ENCODE measurements at regions not wholly inside any gene's neighbourhood (a gene's known extent, or its start where the extent isn't known, plus 50 kb on each side); places are given as distances from the start of the nearest gene placed in this dataset.

DNA sequence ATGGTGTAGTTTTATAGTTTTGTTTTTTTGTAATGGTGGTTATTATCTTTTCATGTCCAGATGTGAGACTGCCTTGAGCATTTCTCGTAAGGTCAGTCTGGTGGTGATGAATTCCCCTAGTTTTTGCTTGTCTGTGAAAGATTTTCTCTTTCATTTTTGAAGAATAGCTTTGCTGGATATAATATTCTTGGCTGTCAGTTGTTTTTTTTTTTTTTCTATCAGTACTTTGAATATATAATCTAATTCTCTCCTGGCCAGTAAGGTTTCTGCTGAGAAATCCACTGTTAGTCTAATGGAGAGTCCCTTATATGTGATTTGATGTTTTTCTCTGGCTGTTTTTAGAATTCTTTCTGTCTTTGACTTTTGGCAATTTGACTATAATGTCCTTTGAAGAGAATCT lies 106.9 kb downstream of the CARTPT start:
- H3K9me3 Mint-ChIP-seq (ENCODE audit: low read depth): peaks cover 25% of the 10 kb centered on the region
- no peaks in the 10 kb centered on the region for H3K4me1 Mint-ChIP-seq
- peaks cover 5% of the 10 kb centered on the region for H3K27me3 Mint-ChIP-seq
- CTCF ChIA-PET: interaction anchor here (0.6 kb wide), 1 partner anchor 129 kb away, joined by 3 read pairs; no protein-coding TSS in a partner anchor
- intact Hi-C loops (cut with DNase I, micrococcal nuclease): no loop called here
- ATAC-seq (no peak), DNase-seq (no peak)
- H3K4me3 Mint-ChIP-seq: no peak overlapping the region
- POLR2A ChIA-PET: no interaction called here
- H3K36me3 Mint-ChIP-seq (ENCODE audit: low read depth): peaks cover 2% of the 10 kb centered on the region
- H3K27ac Mint-ChIP-seq: no peak overlapping the region

DNA sequence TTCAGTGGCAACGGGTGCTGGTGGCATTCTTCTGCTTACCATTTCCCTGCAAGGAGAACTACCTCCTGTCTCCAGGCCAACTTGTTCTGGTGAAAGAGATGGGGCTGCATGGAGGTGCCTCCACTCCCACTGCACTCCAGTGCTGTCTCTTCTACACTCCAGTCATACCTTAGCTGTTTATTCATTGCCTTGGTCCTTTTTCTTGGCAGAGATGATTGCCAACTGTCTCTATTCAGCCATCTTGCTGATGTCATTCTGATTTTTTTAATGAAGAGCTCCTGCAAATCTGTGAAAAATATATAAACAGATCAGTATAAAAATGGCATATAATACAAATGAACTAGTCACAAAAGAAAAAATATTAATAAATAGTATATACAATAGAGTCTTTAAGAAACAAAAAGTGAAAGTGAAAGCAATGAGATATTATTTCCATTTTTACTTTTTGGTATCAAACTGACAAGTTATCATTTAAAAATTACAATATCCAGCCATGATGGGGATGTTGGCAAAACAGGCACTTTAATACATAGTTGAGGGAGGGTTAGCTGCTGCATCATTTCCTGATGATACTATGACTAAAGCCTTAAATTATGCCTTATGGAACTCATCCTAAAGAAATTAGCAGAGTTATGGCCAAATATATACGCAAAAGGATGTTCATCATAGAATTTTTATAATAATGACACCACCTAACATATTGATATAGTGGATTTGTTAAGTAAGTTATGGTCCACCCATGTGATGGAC lies 109.4 kb downstream of the CARTPT start:
- DNase-seq (no peak), ATAC-seq (no peak)
- Mint-ChIP-seq H3K27ac (no peak overlapping the region), H3K36me3 (ENCODE audit: low read depth) (peaks cover 2% of the 10 kb centered on the region), H3K4me3 (no peak overlapping the region), H3K4me1 (no peaks in the 10 kb centered on the region), H3K27me3 (peaks cover 5% of the 10 kb centered on the region), H3K9me3 (ENCODE audit: low read depth) (peaks cover 15% of the 10 kb centered on the region)
- POLR2A ChIA-PET: no interaction called here
- CTCF ChIA-PET: no interaction called here
- intact Hi-C loops (cut with DNase I, micrococcal nuclease): no loop called here

DNA sequence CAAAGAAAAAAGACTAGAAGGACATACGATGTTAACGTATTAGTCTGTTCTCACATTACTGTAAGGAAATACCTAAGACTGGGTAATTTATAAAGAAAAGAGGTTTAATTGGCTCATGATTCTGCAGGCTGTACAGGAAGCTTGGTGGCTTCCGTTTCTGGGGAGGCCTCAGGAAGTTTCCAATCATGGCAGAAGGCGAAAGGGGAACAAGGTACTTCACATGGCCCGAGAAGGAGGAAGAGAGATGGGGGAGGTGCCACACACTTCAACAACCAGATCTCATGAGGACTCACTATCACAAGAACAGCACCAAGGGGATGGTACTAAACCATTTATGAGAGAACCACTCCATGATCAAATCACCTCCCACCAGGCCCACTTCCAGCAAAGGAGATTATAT lies 110.1 kb downstream of the CARTPT start:
- Mint-ChIP-seq H3K9me3 (ENCODE audit: low read depth) (peaks cover 15% of the 10 kb centered on the region), H3K27ac (no peak overlapping the region), H3K4me3 (no peak overlapping the region), H3K36me3 (ENCODE audit: low read depth) (peaks cover 2% of the 10 kb centered on the region), H3K27me3 (peaks cover 4% of the 10 kb centered on the region), H3K4me1 (no peaks in the 10 kb centered on the region)
- POLR2A ChIA-PET: no interaction called here
- intact Hi-C loops (cut with DNase I, micrococcal nuclease): no loop called here
- no peak for DNase-seq
- no peak for ATAC-seq
- CTCF ChIA-PET: no interaction called here

DNA sequence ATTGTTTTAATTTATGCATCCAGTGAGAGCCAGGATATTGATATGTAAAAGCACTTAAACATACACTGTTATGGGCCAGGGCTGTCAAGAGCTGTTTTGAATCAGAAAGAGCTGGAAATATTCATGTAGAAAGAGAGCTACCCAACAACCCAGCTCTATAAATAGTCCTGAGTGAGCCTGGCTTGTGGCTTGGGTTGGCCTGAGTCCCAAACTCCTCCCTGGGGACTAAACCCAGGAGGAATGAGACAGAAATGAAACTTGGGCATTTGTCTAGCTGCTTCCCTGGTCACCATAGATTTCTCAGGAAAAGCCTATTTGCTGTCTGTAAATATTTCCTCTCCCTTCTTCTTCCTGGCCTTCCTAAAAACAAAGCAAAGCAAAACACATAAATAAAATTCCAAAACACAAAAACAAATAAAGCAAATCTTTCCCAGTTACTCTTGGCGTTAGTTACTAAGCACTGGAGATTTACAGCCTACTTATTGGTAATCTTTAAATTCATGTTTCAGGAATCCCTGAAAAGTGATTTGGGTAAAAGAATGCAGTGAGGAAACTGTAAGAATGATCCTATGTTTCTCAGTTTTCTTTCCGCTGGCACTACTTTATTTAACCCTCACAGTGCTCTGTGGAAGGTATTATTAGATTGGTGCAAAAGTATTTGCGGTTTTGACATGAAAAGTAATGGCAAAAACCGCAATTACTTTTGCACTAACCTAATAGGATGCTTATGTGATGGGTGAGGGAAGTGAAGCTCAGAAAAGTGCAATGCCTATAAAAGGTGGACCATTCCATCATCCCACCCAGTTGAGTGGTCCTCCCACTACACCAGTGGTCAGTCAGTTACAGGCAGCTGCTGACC lies 111.8 kb downstream of the CARTPT start:
- H3K4me3 Mint-ChIP-seq: no peak overlapping the region
- no peak overlapping the region for H3K27ac Mint-ChIP-seq
- no peak for DNase-seq
- peaks cover 15% of the 10 kb centered on the region for H3K9me3 Mint-ChIP-seq (ENCODE audit: low read depth)
- ATAC-seq: no peak
- H3K36me3 Mint-ChIP-seq (ENCODE audit: low read depth): no peaks in the 10 kb centered on the region
- ChIA-PET CTCF (interaction anchor here (0.9 kb wide), 1 partner anchor 18 kb away, joined by 3 read pairs; no protein-coding TSS in a partner anchor), POLR2A (no interaction called here)
- intact Hi-C loops (cut with DNase I, micrococcal nuclease): no loop called here
- H3K27me3 Mint-ChIP-seq: peaks cover 4% of the 10 kb centered on the region
- no peaks in the 10 kb centered on the region for H3K4me1 Mint-ChIP-seq

DNA sequence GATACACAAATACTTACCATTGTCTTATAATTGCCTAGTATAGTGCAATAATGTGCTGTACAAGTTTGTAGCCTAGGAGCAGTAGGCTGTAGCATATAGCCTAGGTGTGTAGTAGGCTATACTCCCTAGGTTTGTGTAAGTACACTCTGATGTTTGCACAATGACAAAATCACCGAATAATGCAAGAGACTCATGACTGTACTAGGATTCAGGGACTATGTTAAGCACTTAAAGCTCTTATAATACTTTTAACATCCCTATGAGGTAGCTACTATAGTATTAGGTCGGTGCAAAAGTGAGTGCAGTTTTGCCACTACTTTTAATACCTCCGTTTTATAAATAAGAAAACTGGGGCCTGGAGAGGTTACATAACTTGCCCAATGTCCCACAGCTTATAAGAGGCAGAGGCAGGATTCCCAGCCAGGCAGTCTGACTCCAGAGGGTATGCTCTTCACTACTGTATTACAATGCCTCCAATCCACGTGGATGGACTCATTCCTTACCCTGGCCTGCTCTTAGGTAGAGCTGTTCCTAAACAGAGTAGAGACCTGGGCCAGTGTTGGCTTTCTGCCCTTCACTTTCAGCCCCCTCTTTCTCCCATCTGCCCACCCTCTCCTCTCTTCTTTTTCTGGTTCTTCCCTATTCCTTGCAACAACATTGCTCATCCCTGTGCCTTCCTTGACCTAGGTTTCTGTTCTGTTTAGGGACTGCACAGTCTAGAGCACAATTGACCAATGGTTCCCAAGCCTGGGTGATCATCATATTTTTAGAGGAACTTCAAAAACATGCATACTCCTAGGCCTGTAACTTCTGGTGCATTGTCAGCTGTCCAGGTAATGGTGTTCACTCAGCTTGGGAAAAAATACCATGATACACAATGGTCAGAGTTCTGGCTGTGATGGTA lies 114.0 kb downstream of the CARTPT start:
- H3K4me1 Mint-ChIP-seq: no peaks in the 10 kb centered on the region
- DNase-seq (no peak), ATAC-seq (no peak)
- no peak overlapping the region for H3K27ac Mint-ChIP-seq
- no peaks in the 10 kb centered on the region for H3K27me3 Mint-ChIP-seq
- no peak overlapping the region for H3K4me3 Mint-ChIP-seq
- intact Hi-C loops (cut with DNase I, micrococcal nuclease): no loop called here
- H3K9me3 Mint-ChIP-seq (ENCODE audit: low read depth): peaks cover 4% of the 10 kb centered on the region
- H3K36me3 Mint-ChIP-seq (ENCODE audit: low read depth): no peaks in the 10 kb centered on the region
- POLR2A ChIA-PET: no interaction called here
- CTCF ChIA-PET: interaction anchor here (0.7 kb wide), 1 partner anchor 110 kb away, joined by 3 read pairs; no protein-coding TSS in a partner anchor

DNA sequence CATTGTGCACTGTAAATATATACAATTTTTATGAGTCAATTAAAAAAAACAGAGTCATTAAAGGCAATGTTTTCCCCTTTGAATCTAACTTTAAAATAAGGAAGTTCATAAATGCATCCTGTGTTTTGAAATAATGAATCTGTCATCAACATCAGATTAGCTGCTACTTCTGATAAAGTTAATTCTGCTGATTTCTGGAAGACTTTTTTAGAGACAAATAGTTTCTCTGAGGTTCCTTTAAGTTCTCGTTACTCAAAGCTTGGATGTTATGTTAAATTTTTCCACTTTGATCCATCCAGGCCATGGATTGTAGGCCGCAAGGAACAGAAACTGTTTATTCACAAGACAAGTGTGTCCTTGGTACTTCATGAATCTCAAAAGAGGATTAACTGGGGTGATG lies 115.5 kb downstream of the CARTPT start:
- ChIA-PET CTCF (no interaction called here), POLR2A (no interaction called here)
- H3K27me3 Mint-ChIP-seq: no peaks in the 10 kb centered on the region
- H3K4me1 Mint-ChIP-seq: no peaks in the 10 kb centered on the region
- no peaks in the 10 kb centered on the region for H3K36me3 Mint-ChIP-seq (ENCODE audit: low read depth)
- ATAC-seq: no peak
- no peak for DNase-seq
- no peaks in the 10 kb centered on the region for H3K9me3 Mint-ChIP-seq (ENCODE audit: low read depth)
- no peak overlapping the region for H3K27ac Mint-ChIP-seq
- intact Hi-C loops (cut with DNase I, micrococcal nuclease): no loop called here
- no peak overlapping the region for H3K4me3 Mint-ChIP-seq

DNA sequence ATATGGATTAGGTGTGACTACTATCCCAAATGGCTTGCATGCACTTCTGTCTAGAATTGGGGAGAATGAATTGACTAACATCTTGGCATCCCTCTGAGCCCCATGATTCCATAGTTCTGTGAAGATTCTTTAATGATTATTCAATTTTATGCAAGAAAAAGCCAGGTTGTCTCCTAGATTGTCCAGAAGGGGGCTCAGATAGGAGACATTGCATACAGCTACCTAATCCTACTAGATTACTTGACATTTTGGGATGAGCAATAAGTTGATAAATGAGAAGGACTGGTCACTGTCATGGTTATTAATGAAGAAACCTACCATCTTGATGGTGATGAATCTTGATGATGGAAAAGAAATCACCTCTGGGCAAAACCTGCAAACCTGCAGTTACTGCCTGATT lies 117.0 kb downstream of the CARTPT start:
- H3K9me3 Mint-ChIP-seq (ENCODE audit: low read depth): no peaks in the 10 kb centered on the region
- DNase-seq (no peak), ATAC-seq (no peak)
- CTCF ChIA-PET: interaction anchor here (0.6 to 1.3 kb wide), 2 partner anchors 53 to 150 kb away, joined by 3 read pairs; no protein-coding TSS in a partner anchor
- H3K27me3 Mint-ChIP-seq: no peaks in the 10 kb centered on the region
- H3K27ac Mint-ChIP-seq: no peak overlapping the region
- H3K4me3 Mint-ChIP-seq: no peak overlapping the region
- POLR2A ChIA-PET: no interaction called here
- H3K36me3 Mint-ChIP-seq (ENCODE audit: low read depth): no peaks in the 10 kb centered on the region
- intact Hi-C loops (cut with DNase I, micrococcal nuclease): no loop called here
- H3K4me1 Mint-ChIP-seq: no peaks in the 10 kb centered on the region

DNA sequence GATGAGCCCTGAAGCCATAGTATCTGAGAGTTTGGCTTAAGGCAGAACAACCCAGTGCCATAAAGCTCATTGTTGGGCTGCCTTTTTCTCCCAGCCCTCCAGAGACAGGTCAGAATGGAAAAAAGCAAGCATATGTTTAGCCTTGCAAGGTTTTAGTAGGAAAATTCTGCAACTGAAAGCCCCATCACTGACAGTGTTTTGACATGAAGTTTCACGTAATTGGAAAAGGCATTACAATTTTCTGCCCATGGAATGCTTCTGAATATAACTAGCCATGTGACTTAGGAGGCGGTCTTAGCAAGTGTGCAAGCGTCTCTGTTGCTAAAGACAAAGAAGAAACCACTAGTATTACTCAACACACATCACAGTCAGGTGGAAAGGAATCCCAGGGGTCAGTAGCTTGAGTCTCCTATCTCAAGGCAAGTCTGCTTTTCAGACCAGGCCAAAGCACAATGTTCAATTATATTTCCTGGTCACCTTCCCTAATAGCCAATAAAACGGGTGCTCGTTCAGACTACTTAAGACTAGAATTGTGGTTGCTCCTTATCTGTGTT lies 117.6 kb downstream of the CARTPT start:
- CTCF ChIA-PET: interaction anchor here (0.6 to 1.3 kb wide), 2 partner anchors 54 to 149 kb away, joined by 3 read pairs; no protein-coding TSS in a partner anchor
- Mint-ChIP-seq H3K27ac (no peak overlapping the region), H3K4me1 (no peaks in the 10 kb centered on the region), H3K27me3 (no peaks in the 10 kb centered on the region), H3K4me3 (no peak overlapping the region), H3K9me3 (ENCODE audit: low read depth) (no peaks in the 10 kb centered on the region), H3K36me3 (ENCODE audit: low read depth) (no peaks in the 10 kb centered on the region)
- no peak for DNase-seq
- intact Hi-C loops (cut with DNase I, micrococcal nuclease): no loop called here
- POLR2A ChIA-PET: no interaction called here
- no peak for ATAC-seq

DNA sequence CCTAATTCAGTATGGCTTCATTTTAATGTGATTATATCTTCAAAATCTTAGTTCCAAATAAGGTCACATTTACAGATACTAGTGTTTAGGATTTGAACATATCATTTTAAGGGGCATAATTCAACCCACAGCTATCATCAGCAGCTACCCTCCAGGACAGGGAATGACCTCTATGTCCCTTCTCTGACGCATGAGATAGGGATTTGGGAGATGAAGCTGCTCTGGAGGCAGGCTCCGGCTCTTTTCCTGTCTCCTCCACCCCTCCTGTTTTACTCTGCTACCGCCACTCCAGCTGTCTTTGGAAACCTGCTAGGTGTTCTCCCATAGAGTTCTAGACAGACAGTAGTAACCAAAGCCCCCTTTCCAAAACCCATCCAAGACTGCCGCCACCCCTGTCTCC lies 119.2 kb downstream of the CARTPT start:
- H3K4me1 Mint-ChIP-seq: no peaks in the 10 kb centered on the region
- H3K27ac Mint-ChIP-seq: no peak overlapping the region
- H3K9me3 Mint-ChIP-seq (ENCODE audit: low read depth): no peaks in the 10 kb centered on the region
- DNase-seq (no peak), ATAC-seq (no peak)
- no peaks in the 10 kb centered on the region for H3K36me3 Mint-ChIP-seq (ENCODE audit: low read depth)
- intact Hi-C loops (cut with DNase I, micrococcal nuclease): no loop called here
- no peaks in the 10 kb centered on the region for H3K27me3 Mint-ChIP-seq
- POLR2A ChIA-PET: no interaction called here
- no peak overlapping the region for H3K4me3 Mint-ChIP-seq
- CTCF ChIA-PET: no interaction called here

DNA sequence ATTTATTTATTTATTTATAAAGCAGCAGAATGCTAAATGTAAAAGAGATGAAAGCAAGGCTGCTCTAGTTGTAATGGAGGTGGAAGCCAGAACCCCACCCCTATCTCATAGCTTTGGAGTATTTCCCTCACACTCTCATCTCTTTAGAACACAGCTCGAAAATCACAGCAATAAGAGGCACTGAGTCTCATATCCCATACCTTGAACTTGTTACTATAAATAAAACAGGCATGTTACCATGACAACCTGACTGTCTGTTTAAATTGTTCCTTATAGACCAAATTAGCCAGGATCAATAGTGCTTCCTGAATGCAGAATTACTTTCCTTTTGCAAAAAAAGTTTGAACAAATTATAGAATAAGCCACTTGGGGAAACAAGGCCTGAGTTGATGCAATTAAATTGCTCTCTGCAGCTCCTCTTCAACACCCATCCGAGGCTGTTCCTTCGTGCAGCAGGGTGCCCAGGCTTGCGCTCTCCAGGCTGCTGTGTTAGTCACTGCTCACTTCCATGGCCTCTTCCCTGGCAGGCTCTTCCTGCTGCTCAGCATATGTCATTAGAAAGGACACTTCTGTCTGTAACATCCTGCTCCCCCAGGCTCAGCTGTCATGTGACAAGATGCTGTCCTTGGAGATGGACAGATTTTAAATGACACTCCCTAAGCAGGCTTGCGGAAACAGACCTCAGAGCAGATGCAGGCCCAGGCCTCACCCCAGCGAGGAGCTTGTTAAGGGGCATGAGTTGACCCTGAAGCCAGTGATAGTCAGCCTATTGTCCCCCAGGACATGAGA lies 120.2 kb downstream of the CARTPT start:
- H3K27me3 Mint-ChIP-seq: no peaks in the 10 kb centered on the region
- H3K36me3 Mint-ChIP-seq (ENCODE audit: low read depth): no peaks in the 10 kb centered on the region
- no peak overlapping the region for H3K4me3 Mint-ChIP-seq
- H3K27ac Mint-ChIP-seq: no peak overlapping the region
- ChIA-PET CTCF (no interaction called here), POLR2A (no interaction called here)
- H3K4me1 Mint-ChIP-seq: no peaks in the 10 kb centered on the region
- no peak for DNase-seq
- ATAC-seq: no peak
- H3K9me3 Mint-ChIP-seq (ENCODE audit: low read depth): no peaks in the 10 kb centered on the region
- intact Hi-C loops (cut with DNase I, micrococcal nuclease): no loop called here

DNA sequence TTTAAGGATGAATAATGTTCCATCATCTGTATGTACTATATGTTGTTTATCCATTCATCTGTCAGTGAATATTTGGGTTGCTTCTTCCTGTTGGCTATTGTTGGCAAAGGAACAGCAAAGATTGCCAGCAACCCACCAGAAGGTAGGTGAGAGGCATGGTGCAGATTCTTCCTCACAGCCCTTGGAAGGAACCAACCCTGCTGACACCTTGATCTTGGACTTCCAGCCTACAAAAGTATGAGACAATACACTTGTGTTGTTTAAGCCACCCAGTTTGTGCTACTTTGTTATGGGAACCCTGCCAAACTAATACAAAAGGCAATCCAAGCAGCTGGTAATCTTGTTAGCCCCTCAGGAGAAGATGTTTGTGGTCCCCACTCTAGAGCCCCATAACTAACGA lies 122.0 kb downstream of the CARTPT start:
- ChIA-PET CTCF (no interaction called here), POLR2A (interaction anchor here (0.5 kb wide), 1 partner anchor 300 kb away, joined by 3 read pairs; no protein-coding TSS in a partner anchor)
- intact Hi-C loops (cut with DNase I, micrococcal nuclease): no loop called here
- Mint-ChIP-seq H3K36me3 (ENCODE audit: low read depth) (no peaks in the 10 kb centered on the region), H3K9me3 (ENCODE audit: low read depth) (no peaks in the 10 kb centered on the region), H3K27me3 (no peaks in the 10 kb centered on the region), H3K4me1 (no peaks in the 10 kb centered on the region), H3K27ac (no peak overlapping the region), H3K4me3 (no peak overlapping the region)
- DNase-seq (no peak), ATAC-seq (no peak)
